ENCODE measurements at regions not wholly inside any gene's neighbourhood (a gene's known extent, or its start where the extent isn't known, plus 50 kb on each side); places are given as distances from the start of the nearest gene placed in this dataset.

DNA sequence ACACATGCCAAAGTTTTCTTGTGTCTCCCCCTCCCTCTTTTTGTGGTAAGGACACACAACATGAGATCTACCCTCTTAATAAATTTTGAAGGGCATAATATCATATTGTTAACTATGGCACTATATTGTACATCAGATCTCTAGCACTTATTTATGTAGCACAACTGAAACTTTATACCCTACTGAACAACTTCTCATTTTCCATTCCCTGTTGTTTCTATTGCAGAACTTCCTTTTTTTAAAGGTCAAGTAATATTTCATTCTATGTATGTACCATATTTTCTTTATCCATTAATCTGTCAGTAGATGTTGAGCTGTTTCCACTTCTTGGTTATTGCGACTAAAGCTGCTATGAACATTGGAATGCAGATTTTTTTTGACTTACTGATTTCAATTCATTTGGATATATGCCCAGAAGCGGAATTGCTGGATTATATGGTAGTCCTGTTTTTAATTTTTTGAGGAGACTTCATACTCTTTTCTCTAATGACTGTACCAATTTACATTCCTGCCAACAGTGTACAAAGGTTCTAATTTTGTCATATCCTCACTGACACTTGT lies 305.3 kb downstream of the PRR16 start:
- TF ChIP-seq, protein P1, sequence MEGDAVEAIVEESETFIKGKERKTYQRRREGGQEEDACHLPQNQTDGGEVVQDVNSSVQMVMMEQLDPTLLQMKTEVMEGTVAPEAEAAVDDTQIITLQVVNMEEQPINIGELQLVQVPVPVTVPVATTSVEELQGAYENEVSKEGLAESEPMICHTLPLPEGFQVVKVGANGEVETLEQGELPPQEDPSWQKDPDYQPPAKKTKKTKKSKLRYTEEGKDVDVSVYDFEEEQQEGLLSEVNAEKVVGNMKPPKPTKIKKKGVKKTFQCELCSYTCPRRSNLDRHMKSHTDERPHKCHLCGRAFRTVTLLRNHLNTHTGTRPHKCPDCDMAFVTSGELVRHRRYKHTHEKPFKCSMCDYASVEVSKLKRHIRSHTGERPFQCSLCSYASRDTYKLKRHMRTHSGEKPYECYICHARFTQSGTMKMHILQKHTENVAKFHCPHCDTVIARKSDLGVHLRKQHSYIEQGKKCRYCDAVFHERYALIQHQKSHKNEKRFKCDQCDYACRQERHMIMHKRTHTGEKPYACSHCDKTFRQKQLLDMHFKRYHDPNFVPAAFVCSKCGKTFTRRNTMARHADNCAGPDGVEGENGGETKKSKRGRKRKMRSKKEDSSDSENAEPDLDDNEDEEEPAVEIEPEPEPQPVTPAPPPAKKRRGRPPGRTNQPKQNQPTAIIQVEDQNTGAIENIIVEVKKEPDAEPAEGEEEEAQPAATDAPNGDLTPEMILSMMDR (IDR thresholded peaks at IDR 0.05) = no peak
- no peak for TF ChIP-seq POLR2A (IDR thresholded peaks at IDR 0.05)
